ENCODE measurements at regions not wholly inside any gene's neighbourhood (a gene's known extent, or its start where the extent isn't known, plus 50 kb on each side); places are given as distances from the start of the nearest gene placed in this dataset.

DNA sequence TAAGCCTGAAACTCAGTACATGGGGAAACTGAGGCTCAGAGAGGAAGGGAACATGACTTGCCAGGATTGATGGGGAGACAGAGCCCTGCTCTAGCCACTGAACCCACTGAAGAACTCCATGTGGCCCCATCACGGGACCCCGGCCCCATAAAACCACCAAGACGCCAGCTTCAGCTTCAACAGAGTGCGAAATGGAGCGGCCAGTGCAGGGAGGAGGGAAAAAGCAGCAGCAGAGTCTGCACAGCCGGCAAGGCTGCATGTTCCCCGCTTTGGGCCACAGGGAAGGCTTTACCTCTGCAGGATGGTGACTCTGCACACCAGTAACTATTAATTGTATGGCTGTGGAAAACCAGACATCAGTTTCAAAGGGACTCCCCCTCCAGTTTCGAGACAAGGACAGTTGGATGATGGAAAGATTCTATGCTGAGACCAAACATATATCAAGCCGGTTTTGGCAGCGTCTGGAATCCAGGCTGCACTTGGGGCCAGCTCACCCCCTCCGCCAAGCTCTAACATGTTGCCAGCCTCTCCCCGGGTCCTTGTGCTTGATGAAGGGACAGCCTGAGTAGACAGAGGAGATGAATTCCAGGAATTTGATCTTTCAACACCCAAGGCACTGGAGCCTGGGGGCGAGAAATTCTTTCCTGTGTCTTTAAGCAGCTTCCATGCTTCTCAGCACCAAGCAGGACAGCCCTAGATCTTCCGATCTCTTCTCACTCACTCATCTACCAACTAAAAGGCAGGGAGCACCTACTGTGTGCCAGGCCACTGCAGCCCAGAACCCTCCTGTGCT lies 55.7 kb upstream of the BCL11B start:
- Mint-ChIP-seq H3K4me1 (no peaks in the 10 kb centered on the region), H3K27me3 (peaks cover 11% of the 10 kb centered on the region), H3K27ac (no peak overlapping the region), H3K4me3 (no peak overlapping the region), H3K9me3 (no peaks in the 10 kb centered on the region), H3K36me3 (no peaks in the 10 kb centered on the region)
- CTCF ChIA-PET: no interaction called here
- DNase-seq: no peak

DNA sequence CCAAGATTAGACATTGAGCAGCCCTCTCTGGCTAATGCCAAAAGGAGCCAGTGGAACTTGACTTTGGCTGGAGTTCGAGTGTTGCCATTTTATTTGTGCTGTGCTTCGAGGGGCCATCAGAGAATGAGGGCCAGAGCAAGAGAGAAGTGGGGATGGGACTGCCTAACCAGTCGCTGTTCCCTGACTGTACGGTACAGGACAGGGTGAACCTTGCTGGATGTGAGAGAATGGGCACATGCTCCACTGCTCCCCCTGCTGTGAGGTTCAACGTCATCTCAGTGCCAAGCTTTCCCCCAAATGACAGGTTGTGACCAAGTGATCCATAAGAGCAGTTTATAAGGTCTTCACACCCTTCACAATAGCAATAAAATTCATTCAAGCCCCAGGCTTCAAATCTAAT lies 55.1 kb upstream of the BCL11B start:
- Mint-ChIP-seq H3K36me3 (no peaks in the 10 kb centered on the region), H3K4me3 (no peak overlapping the region), H3K9me3 (no peaks in the 10 kb centered on the region), H3K27ac (no peak overlapping the region), H3K4me1 (no peaks in the 10 kb centered on the region), H3K27me3 (peaks cover 11% of the 10 kb centered on the region)
- DNase-seq: no peak
- CTCF ChIA-PET: no interaction called here

DNA sequence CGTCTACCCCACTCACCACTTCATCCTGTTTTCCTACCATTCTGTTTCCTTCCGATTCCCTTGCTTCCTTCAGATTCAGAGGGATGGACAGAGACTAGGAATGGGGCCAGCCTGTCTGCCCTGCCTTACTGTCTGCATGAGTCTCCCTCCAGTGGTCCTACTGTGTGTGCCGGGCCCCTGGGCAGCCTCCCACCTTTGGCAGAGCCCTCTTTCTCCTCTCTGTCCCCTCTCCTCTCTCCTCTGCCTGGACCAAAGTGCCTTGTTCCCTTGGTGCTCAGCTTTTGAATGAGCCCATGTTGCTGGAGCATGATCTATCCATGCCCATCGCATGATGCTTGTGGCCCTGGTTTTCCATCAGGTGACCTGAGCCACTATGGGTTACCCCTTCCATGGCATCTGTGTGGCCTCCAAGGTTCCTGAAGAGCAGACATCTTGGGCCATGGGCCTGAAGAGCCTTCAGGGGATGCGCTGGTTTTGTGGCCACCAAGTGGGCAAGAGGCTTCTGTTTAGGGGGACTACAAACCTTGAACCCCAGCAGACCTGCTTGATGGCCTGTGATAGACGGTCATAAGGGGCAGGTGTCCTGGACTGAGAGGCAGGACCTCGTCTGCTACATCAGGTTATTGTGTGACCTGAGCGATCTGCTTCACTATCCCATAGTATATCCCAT lies 54.2 kb upstream of the BCL11B start:
- CTCF ChIA-PET: no interaction called here
- no peak overlapping the region for H3K27ac Mint-ChIP-seq
- H3K27me3 Mint-ChIP-seq: peaks cover 11% of the 10 kb centered on the region
- DNase-seq: no peak
- no peaks in the 10 kb centered on the region for H3K4me1 Mint-ChIP-seq
- H3K4me3 Mint-ChIP-seq: no peak overlapping the region
- H3K36me3 Mint-ChIP-seq: no peaks in the 10 kb centered on the region
- no peaks in the 10 kb centered on the region for H3K9me3 Mint-ChIP-seq

DNA sequence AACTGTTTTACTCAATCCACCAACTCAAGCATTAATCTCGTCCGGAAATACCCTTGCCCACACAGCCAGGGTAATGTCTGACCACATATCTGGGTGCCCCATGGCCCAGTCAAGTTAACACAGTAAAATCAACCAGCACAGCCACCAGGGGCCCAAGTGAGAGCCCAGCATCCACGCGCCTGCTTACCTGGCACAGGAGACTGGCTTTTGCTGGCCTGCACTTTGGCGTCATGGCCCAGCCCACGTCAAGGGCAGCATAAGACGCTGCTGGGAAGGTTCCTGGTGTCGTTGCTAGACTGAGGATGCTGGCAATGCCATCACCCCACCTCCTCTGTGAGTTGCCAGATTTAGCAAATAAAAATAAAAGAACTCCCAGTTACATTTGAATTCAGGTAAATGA lies 53.6 kb upstream of the BCL11B start:
- DNase-seq: no peak
- H3K36me3 Mint-ChIP-seq: no peaks in the 10 kb centered on the region
- peaks cover 11% of the 10 kb centered on the region for H3K27me3 Mint-ChIP-seq
- CTCF ChIA-PET: no interaction called here
- no peaks in the 10 kb centered on the region for H3K9me3 Mint-ChIP-seq
- no peak overlapping the region for H3K4me3 Mint-ChIP-seq
- H3K27ac Mint-ChIP-seq: no peak overlapping the region
- no peaks in the 10 kb centered on the region for H3K4me1 Mint-ChIP-seq

DNA sequence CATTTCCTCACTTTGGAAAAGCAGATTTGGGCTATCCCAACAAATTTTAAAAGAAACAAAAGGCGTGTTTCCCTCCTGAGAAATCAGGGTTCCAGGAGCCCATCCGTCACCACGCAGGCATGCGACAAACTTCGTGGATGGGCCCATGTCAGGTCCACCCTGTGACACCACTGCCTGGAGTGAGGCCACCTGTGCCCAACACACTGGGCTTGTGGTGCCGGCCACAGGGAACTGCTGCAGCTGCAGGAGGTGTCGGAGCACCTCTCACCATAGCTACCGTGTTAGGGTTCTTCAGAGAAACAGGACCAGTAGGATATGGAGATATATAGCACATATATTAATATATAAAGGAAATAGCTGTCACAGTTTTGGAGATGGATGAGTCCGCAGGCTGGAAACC lies 53.0 kb upstream of the BCL11B start:
- peaks cover 11% of the 10 kb centered on the region for H3K27me3 Mint-ChIP-seq
- H3K4me3 Mint-ChIP-seq: no peak overlapping the region
- no peak for DNase-seq
- H3K27ac Mint-ChIP-seq: no peak overlapping the region
- H3K4me1 Mint-ChIP-seq: no peaks in the 10 kb centered on the region
- no peaks in the 10 kb centered on the region for H3K36me3 Mint-ChIP-seq
- no peaks in the 10 kb centered on the region for H3K9me3 Mint-ChIP-seq
- CTCF ChIA-PET: no interaction called here

DNA sequence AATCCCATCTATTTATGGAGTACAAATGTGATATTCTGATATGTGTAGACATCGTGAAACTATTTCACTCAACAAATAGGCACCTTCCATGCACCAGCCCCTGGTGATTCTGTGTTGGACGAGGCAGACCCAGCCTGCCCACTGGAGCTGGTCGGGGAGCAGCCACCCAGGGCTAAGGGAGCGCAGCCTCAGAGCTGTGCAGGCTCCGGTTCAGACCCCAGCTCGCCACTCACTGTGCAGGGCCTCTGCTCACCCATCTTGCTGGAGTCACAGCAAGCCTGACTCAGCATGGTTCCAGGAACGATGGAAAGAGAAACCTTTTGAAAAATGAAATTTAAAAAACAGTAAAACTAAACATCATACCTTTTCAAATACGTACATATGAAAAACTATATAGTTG lies 52.3 kb upstream of the BCL11B start:
- Mint-ChIP-seq H3K4me1 (no peaks in the 10 kb centered on the region), H3K4me3 (no peak overlapping the region), H3K27ac (no peak overlapping the region), H3K36me3 (no peaks in the 10 kb centered on the region), H3K9me3 (no peaks in the 10 kb centered on the region), H3K27me3 (peaks cover 11% of the 10 kb centered on the region)
- CTCF ChIA-PET: no interaction called here
- DNase-seq: no peak

DNA sequence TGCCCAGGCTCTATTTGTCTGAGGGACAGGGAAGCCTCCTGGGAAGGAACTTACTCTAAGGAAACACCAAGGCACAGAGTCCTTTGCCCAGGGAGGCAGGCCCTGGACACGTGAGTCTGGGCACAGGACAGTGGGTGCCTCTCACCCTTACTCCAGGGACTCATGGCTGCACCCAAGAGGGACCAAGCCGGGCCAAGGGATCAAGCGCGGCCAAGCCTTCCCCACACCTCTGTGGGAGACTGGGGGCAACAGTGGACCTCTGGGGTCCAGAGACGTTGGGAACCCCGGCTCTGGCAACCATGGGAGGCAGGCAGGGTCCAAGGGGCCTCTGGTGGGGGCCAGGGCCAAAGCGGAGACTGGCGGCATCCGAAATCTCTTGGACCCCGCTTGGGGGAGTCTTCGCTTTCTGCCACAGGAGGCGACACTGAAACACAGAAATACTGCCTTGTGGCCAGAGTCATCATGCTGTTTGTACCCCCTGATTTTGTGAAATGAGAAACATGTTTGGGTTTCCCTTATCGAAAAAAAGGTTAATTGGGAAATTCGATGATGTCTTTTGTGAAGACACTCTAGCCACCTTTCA lies 51.7 kb upstream of the BCL11B start:
- Mint-ChIP-seq H3K4me1 (no peaks in the 10 kb centered on the region), H3K4me3 (no peak overlapping the region), H3K36me3 (no peaks in the 10 kb centered on the region), H3K27ac (no peak overlapping the region), H3K9me3 (no peaks in the 10 kb centered on the region), H3K27me3 (peaks cover 11% of the 10 kb centered on the region)
- no peak for DNase-seq
- CTCF ChIA-PET: no interaction called here

DNA sequence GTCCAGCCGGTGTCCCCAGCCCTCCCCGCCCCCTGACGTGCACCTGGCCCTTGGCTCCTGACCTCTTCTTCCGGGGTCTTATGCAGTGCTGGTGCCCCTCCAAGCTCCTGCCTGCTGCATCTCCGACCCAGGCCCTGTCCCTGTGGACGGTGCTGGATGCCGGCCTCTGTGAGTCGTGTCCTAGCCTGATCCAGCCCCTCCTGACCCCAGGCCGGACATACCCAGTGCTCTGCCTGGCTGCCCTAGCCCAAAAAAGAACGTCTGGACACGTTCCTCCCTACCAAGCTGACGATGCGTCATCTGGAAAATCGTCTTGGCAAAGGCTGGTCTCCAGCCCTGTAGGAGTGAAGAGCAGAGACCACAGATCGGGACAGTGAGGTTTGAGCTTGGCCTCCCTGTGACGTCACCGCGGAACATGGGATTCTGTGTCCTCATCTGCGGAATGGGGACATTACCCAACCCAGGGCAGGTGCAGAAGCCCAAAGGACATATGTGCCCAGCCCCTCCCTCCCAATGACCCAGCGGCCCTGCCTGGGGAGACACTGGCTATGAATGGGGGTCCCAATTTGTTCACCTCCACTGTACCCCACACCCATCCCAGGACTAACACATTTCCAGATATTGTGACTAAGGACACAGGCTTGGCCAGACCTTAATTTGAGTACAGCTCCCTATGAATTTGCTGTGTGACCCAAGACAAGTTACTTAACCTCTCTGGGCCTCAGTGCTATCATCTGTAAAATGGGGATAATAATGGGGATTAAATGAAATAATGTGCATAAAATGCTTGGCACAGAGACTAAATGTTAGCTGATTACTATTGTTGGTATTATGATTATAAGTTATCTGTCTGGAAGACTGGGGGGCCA lies 51.0 kb upstream of the BCL11B start:
- H3K36me3 Mint-ChIP-seq: no peaks in the 10 kb centered on the region
- no peaks in the 10 kb centered on the region for H3K9me3 Mint-ChIP-seq
- H3K4me3 Mint-ChIP-seq: no peak overlapping the region
- CTCF ChIA-PET: interaction anchor here (1.4 kb wide), 1 partner anchor 93 kb away, joined by 3 read pairs; no protein-coding TSS in a partner anchor
- H3K27me3 Mint-ChIP-seq: peaks cover 4% of the 10 kb centered on the region
- no peaks in the 10 kb centered on the region for H3K4me1 Mint-ChIP-seq
- DNase-seq: no peak
- H3K27ac Mint-ChIP-seq: no peak overlapping the region

DNA sequence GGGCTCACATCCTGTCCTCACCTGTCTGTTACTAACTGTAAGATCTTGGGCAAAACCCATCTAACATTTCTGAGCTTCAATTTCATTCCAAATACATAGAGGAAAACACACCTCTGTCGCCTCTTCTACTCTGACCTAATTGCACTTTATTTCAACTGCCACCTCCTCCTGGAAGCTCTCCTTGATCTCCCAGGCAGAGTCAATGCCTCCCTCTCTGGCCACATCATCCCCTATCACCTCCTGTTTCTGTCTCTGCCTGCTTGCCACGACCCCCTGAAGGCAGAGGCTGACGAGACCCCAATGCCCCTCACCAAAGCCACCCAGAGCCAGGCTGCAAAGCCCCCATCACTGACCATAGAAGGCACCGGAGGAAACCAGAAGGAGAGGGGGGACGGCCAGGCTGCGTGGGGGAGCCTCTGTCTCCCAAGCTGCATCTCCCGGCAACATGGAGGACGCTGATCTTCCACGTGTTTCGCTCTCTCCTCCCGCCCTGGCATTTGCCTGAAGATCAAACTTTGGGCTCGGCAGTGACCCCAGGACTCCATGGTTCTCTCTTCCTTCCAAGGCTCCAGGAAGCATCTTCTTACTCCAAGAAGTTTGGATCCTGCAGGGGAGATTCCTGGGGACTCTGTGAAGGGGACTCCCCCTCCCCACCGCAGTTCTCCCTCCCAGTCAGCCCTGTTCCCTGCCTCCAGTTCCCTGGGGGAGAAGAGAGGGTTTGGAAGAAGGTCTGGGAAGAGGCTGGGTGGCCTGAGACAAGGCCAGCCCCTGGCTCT lies 50.1 kb upstream of the BCL11B start:
- no peaks in the 10 kb centered on the region for H3K27me3 Mint-ChIP-seq

More for the DNA sequence above, 50.1 kb upstream of the BCL11B start:
- Mint-ChIP-seq H3K4me1 (no peaks in the 10 kb centered on the region), H3K9me3 (no peaks in the 10 kb centered on the region), H3K36me3 (no peaks in the 10 kb centered on the region), H3K4me3 (no peak overlapping the region), H3K27ac (no peak overlapping the region)
- no peak for DNase-seq
- CTCF ChIA-PET: interaction anchor here (1.4 kb wide), 1 partner anchor 94 kb away, joined by 3 read pairs; no protein-coding TSS in a partner anchor

All from activated naive CD4-positive, alpha-beta T cell treated with anti-CD3 and anti-CD28 coated beads, Interleukin-2, amount 10 ng/mL, durations not matched to agents 7 days and 5 days (primary cell).